ENCODE measurements at regions not wholly inside any gene's neighbourhood (a gene's known extent, or its start where the extent isn't known, plus 50 kb on each side); places are given as distances from the start of the nearest gene placed in this dataset.

- TF ChIP-seq GABPA (IDR thresholded peaks at IDR 0.05; ENCODE audit: low read depth) (no peak), CTCF (IDR thresholded peaks at IDR 0.05; ENCODE audit: insufficient read depth, low read length) (no peak)
- H3K27ac ChIP-seq (replicated peaks): no peak overlapping the region
- no peak for DNase-seq (ENCODE audit: low read depth in 1 of 2, low spot score in 1 of 2)
These were observed 95.6 kb upstream of the ADRA1B start for GRCh38 chr5:159820692-159821091.

GRCh38 chr5:159821461-159821940, 94.8 kb upstream of the ADRA1B start:
- peaks cover 4% of the 10 kb centered on the region for H3K27me3 ChIP-seq (ENCODE audit: insufficient read depth, poor library complexity, severe bottlenecking)
- H3K4me3 ChIP-seq (replicated peaks; ENCODE audit: insufficient read depth, low read length): no peak overlapping the region
- H3K27ac ChIP-seq (replicated peaks): no peak overlapping the region
- no peak for TF ChIP-seq CTCF (IDR thresholded peaks at IDR 0.05; ENCODE audit: insufficient read depth, low read length)
- TF ChIP-seq GABPA (IDR thresholded peaks at IDR 0.05; ENCODE audit: low read depth): no peak
- no peak for TF ChIP-seq REST (IDR thresholded peaks at IDR 0.05; ENCODE audit: insufficient replicate concordance, low read depth)
- DNase-seq (ENCODE audit: low read depth in 1 of 2, low spot score in 1 of 2): no peak

More at GRCh38 chr5:159820692-159821091, 95.6 kb upstream of the ADRA1B start:
- H3K27me3 ChIP-seq (ENCODE audit: insufficient read depth, poor library complexity, severe bottlenecking): peaks cover 4% of the 10 kb centered on the region
- no peak overlapping the region for H3K4me3 ChIP-seq (replicated peaks; ENCODE audit: insufficient read depth, low read length)

- no peak overlapping the region for H3K27ac ChIP-seq (replicated peaks)
These were observed 91.8 kb upstream of the ADRA1B start for GRCh38 chr5:159824188-159825161.

More at GRCh38 chr5:159824188-159825161, 91.8 kb upstream of the ADRA1B start:
- Histone ChIP-seq H3K4me3 (replicated peaks; ENCODE audit: insufficient read depth, low read length) (no peak overlapping the region), H3K27me3 (ENCODE audit: insufficient read depth, poor library complexity, severe bottlenecking) (peaks cover 4% of the 10 kb centered on the region)
- no peak for TF ChIP-seq REST (IDR thresholded peaks at IDR 0.05; ENCODE audit: insufficient replicate concordance, low read depth)
- TF ChIP-seq CTCF (IDR thresholded peaks at IDR 0.05; ENCODE audit: insufficient read depth, low read length): no peak
- TF ChIP-seq GABPA (IDR thresholded peaks at IDR 0.05; ENCODE audit: low read depth): no peak
- no peak for TF ChIP-seq SPI1 (IDR thresholded peaks at IDR 0.05; ENCODE audit: borderline replicate concordance, low read depth)
- TF ChIP-seq POLR2AphosphoS5 (IDR thresholded peaks at IDR 0.05; ENCODE audit: low read depth): no peak
- DNase-seq (ENCODE audit: low read depth in 1 of 2, low spot score in 1 of 2): no peak
